Calu3 (cell line): ENCODE measurements at regions not wholly inside any gene's neighbourhood (a gene's known extent, or its start where the extent isn't known, plus 50 kb on each side); places are given as distances from the start of the nearest gene placed in this dataset.

Source experiments
- BruUV-seq: library from RNA; stranded (reverse); fragments of 400-500 nt; replicated peaks from 2 replicates; lab custom pipeline; 2021; lab: Mats Ljungman, UMichigan
- CTCF ChIA-PET: fragments of 300-600 bp; sonication (Branson Sonifier 250); formaldehyde crosslinking; loops from one replicate; lab custom pipeline; 2022; ENCODE audit warnings: antibody characterized with exemption; lab: Charles Lee
- DNase-seq: peaks from one replicate; pipeline ENCODE4 v3.0.0; 2022
- H3K27ac Mint-ChIP-seq: one replicate; pipeline ENCODE4 v1.8.0; 2022; ENCODE audit warnings: mixed read lengths; ENCODE audit not compliant: unreplicated experiment
- H3K27me3 Mint-ChIP-seq: one replicate; pipeline ENCODE4 v1.8.0; 2022; ENCODE audit warnings: mixed read lengths; ENCODE audit not compliant: unreplicated experiment
- H3K36me3 Mint-ChIP-seq: one replicate; pipeline ENCODE4 v1.8.0; 2022; ENCODE audit warnings: mild to moderate bottlenecking, moderate library complexity, mixed read lengths; ENCODE audit not compliant: insufficient read depth, unreplicated experiment
- H3K4me1 Mint-ChIP-seq: one replicate; pipeline ENCODE4 v1.8.0; 2022; ENCODE audit warnings: mild to moderate bottlenecking, low read depth, mixed read lengths; ENCODE audit not compliant: unreplicated experiment
- H3K4me3 Mint-ChIP-seq: one replicate; pipeline ENCODE4 v1.8.0; 2022; ENCODE audit warnings: mild to moderate bottlenecking, low read depth, moderate library complexity, mixed read lengths; ENCODE audit not compliant: unreplicated experiment
- H3K9me3 Mint-ChIP-seq: one replicate; pipeline ENCODE4 v1.8.0; 2022; ENCODE audit warnings: low read depth, mixed read lengths; ENCODE audit not compliant: unreplicated experiment
- CTCF ChIP-seq: fragments of 200-600 bp; IDR thresholded peaks from one replicate; pipeline ENCODE4 v1.8.0; 2022; ENCODE audit warnings: antibody characterized with exemption; ENCODE audit not compliant: unreplicated experiment
- intact Hi-C: fragments of 100-400 bp; cut with micrococcal nuclease; formaldehyde crosslinking; loops from one replicate; pipeline ENCODE4 v1.10.0; 2022; ENCODE audit not compliant: unreplicated experiment

GRCh38 chr17:72562615-72563188 is 441.9 kb downstream of the SOX9 start:
- H3K4me3 Mint-ChIP-seq = no peak overlapping the region
- H3K27me3 Mint-ChIP-seq = no peaks in the 10 kb centered on the region
- no peaks in the 10 kb centered on the region for H3K9me3 Mint-ChIP-seq
- peaks cover 27% of the 10 kb centered on the region for H3K4me1 Mint-ChIP-seq
- H3K27ac Mint-ChIP-seq = no peak overlapping the region
- no TSS peak for BruUV-seq
- CTCF ChIA-PET = interaction anchor here (0.7 kb wide), 1 partner anchor 26 kb away, joined by 4 read pairs; no protein-coding TSS in a partner anchor
- intact Hi-C loops = loop anchor here (5.0 kb wide), 1 partner anchor 100 kb away; no protein-coding TSS in a partner anchor
- peaks cover 35% of the 10 kb centered on the region for H3K36me3 Mint-ChIP-seq
- no peak for TF ChIP-seq CTCF
- DNase-seq = no peak

GRCh38 chr17:72563952-72564351 is 443.1 kb downstream of the SOX9 start:
- H3K27me3 Mint-ChIP-seq = no peaks in the 10 kb centered on the region
- peaks cover 27% of the 10 kb centered on the region for H3K4me1 Mint-ChIP-seq
- no peak overlapping the region for H3K4me3 Mint-ChIP-seq
- no peak for TF ChIP-seq CTCF
- peaks cover 34% of the 10 kb centered on the region for H3K36me3 Mint-ChIP-seq
- H3K27ac Mint-ChIP-seq = peak overlapping the region; percentile 34
- BruUV-seq = no TSS peak
- no peaks in the 10 kb centered on the region for H3K9me3 Mint-ChIP-seq
- CTCF ChIA-PET = no interaction called here
- intact Hi-C loops = loop anchor here (5.0 kb wide), 1 partner anchor 98 kb away; no protein-coding TSS in a partner anchor
- DNase-seq = no peak

- H3K27me3 Mint-ChIP-seq = no peaks in the 10 kb centered on the region
- no peak overlapping the region for H3K27ac Mint-ChIP-seq
- no peak for DNase-seq
- H3K36me3 Mint-ChIP-seq = peaks cover 34% of the 10 kb centered on the region
- TF ChIP-seq CTCF = no peak
- H3K9me3 Mint-ChIP-seq = no peaks in the 10 kb centered on the region
- BruUV-seq = no TSS peak
- peaks cover 27% of the 10 kb centered on the region for H3K4me1 Mint-ChIP-seq
- CTCF ChIA-PET = no interaction called here
- intact Hi-C loops = no loop called here
- no peak overlapping the region for H3K4me3 Mint-ChIP-seq
Observed at GRCh38 chr17:72565006-72565405, 444.2 kb downstream of the SOX9 start.

- Mint-ChIP-seq H3K36me3 (peaks cover 37% of the 10 kb centered on the region), H3K4me1 (peaks cover 27% of the 10 kb centered on the region), H3K27ac (peak overlapping the region; percentile 60), H3K9me3 (no peaks in the 10 kb centered on the region), H3K27me3 (no peaks in the 10 kb centered on the region), H3K4me3 (no peak overlapping the region)
- TF ChIP-seq CTCF = no peak
- DNase-seq = no peak
- CTCF ChIA-PET = no interaction called here
- no TSS peak for BruUV-seq
- intact Hi-C loops = no loop called here
Observed at GRCh38 chr17:72565758-72566157, 444.9 kb downstream of the SOX9 start.
